H1 (cell line): ENCODE measurements at regions not wholly inside any gene's neighbourhood (a gene's known extent, or its start where the extent isn't known, plus 50 kb on each side); places are given as distances from the start of the nearest gene placed in this dataset.

Source experiments
- CTCF ChIA-PET: fragments of 300-600 bp; sonication (Branson Sonifier 250); formaldehyde crosslinking; loops from one replicate; lab custom pipeline; 2021; ENCODE audit not compliant: partially characterized antibody; lab: Charles Lee
- POLR2A ChIA-PET: fragments of 300-600 bp; sonication (Branson Sonifier 250); formaldehyde crosslinking; loops from one replicate; lab custom pipeline; 2021; ENCODE audit warnings: inconsistent platforms; ENCODE audit not compliant: partially characterized antibody; lab: Charles Lee
- DNase-seq, 2 experiments: peaks; one replicate each; pipeline versions ENCODE4 v3.0.0 to v3.0.0-alpha.2; 2010 to 2022; ENCODE audit warnings: low spot score in 2 of 2, low read depth in 1 of 2, mixed read lengths in 1 of 2
- FAIRE-seq: peaks from 2 replicates; lab custom pipeline; 2011; peaks lifted over from hg19 to GRCh38; lab: Jason Lieb, UNC
- H2AFZ ChIP-seq: 2 replicates; pipeline ENCODE4 v1.8.1; 2012; ENCODE audit warnings: low read length, inconsistent platforms
- H2AK5ac ChIP-seq: 2 replicates; pipeline ENCODE4 v1.6.1; 2013; ENCODE audit warnings: low read depth, low read length
- H2BK120ac ChIP-seq: replicated peaks from 2 replicates; pipeline ENCODE3; 2013; ENCODE audit warnings: low read depth, low read length, inconsistent platforms
- H2BK12ac ChIP-seq: 2 replicates; pipeline ENCODE4 v1.6.1; 2013; ENCODE audit warnings: low read depth, low read length
- H2BK15ac ChIP-seq: 2 replicates; pipeline ENCODE4 v1.6.1; 2013; ENCODE audit warnings: low read length
- H2BK20ac ChIP-seq: 2 replicates; pipeline ENCODE4 v1.6.1; 2013; ENCODE audit warnings: low read length
- H2BK5ac ChIP-seq: 2 replicates; pipeline ENCODE4 v1.6.1; 2013; ENCODE audit warnings: low read depth, low read length
- H3K14ac ChIP-seq: 2 replicates; pipeline ENCODE4 v1.6.1; 2013; ENCODE audit warnings: inconsistent platforms; ENCODE audit not compliant: insufficient read length
- H3K18ac ChIP-seq: 2 replicates; pipeline ENCODE4 v1.6.1; 2013; ENCODE audit warnings: low read length; ENCODE audit errors: extremely low read depth
- H3K23ac ChIP-seq: 2 replicates; pipeline ENCODE4 v1.6.1; 2013; ENCODE audit warnings: inconsistent platforms; ENCODE audit not compliant: insufficient read length
- H3K23me2 ChIP-seq: 2 replicates; pipeline ENCODE4 v1.6.1; 2013; ENCODE audit warnings: low read depth, low read length
- H3K27ac ChIP-seq: 2 replicates; pipeline ENCODE4 v1.6.1; 2011; ENCODE audit warnings: low read depth, low read length, inconsistent platforms
- H3K27me3 ChIP-seq, 4 experiments: replicated peaks in 1 of 4; 1 replicate in 1 of 4; 2 replicates in 3 of 4; pipeline versions ENCODE4 v1.6.1 to v1.8.1; 2011 to 2013; ENCODE audit warnings: low read length in 3 of 4, mild to moderate bottlenecking in 3 of 4, inconsistent platforms in 2 of 4, mixed read lengths in 2 of 4, moderate library complexity in 1 of 4; ENCODE audit not compliant: control insufficient read depth in 3 of 4, insufficient read depth in 3 of 4; ENCODE audit errors: extremely low read depth in 1 of 4
- H3K36me3 ChIP-seq, 4 experiments: 2 replicates each; pipeline versions ENCODE4 v1.6.1 to v1.8.1; 2011 to 2013; ENCODE audit warnings: mild to moderate bottlenecking in 4 of 4, low read length in 3 of 4, moderate library complexity in 2 of 4, control low read depth in 1 of 4, inconsistent platforms in 1 of 4; ENCODE audit not compliant: insufficient read depth in 4 of 4, control insufficient read depth in 2 of 4
- H3K4ac ChIP-seq: replicated peaks from 2 replicates; pipeline ENCODE3; 2013; ENCODE audit warnings: low read length, low read depth, mixed read lengths, inconsistent platforms; ENCODE audit not compliant: insufficient read length
- H3K4me1 ChIP-seq, 4 experiments: replicated peaks in 1 of 4; 1 replicate in 1 of 4; 2 replicates in 3 of 4; pipeline versions ENCODE4 v1.6.1 to v1.8.1; 2011 to 2013; ENCODE audit warnings: low read length in 3 of 4, inconsistent platforms in 2 of 4, mixed read lengths in 1 of 4; ENCODE audit not compliant: insufficient read depth in 4 of 4, control insufficient read depth in 3 of 4
- H3K4me2 ChIP-seq, 2 experiments: 2 replicates each; pipeline versions ENCODE4 v1.6.1 to v1.8.1; 2011 to 2013; ENCODE audit warnings: low read depth in 2 of 2, low read length in 2 of 2, control low read depth in 1 of 2, inconsistent platforms in 1 of 2, mild to moderate bottlenecking in 1 of 2; ENCODE audit not compliant: insufficient read depth in 1 of 2
- H3K4me3 ChIP-seq, 4 experiments: fragments of 200-600, 300-600 bp in 1 of 4; sonication (generic), shearing (Covaris generic), sonication (Bioruptor Twin) in 1 of 4; 2 replicates each; pipeline versions ENCODE4 v1.5.1 to v1.8.1; 2011 to 2016; ENCODE audit warnings: low read length in 4 of 4, low read depth in 3 of 4, control low read depth in 2 of 4, inconsistent platforms in 2 of 4, mild to moderate bottlenecking in 2 of 4, mixed read lengths in 1 of 4, moderate library complexity in 1 of 4; ENCODE audit not compliant: insufficient read depth in 2 of 4; ENCODE audit errors: extremely low read depth in 1 of 4
- H3K56ac ChIP-seq: replicated peaks from 2 replicates; pipeline ENCODE3; 2013; ENCODE audit warnings: low read depth, mild to moderate bottlenecking, mixed read lengths, low read length, inconsistent platforms; ENCODE audit not compliant: insufficient read length
- H3K79me1 ChIP-seq: 2 replicates; pipeline ENCODE4 v1.6.1; 2013; ENCODE audit warnings: low read depth, low read length, control low read depth
- H3K79me2 ChIP-seq, 2 experiments: 2 replicates each; pipeline versions ENCODE4 v1.6.1 to v1.8.1; 2012 to 2013; ENCODE audit warnings: low read length in 2 of 2, mild to moderate bottlenecking in 2 of 2, inconsistent platforms in 1 of 2; ENCODE audit not compliant: insufficient read depth in 2 of 2, control insufficient read depth in 1 of 2
- H3K9ac ChIP-seq, 4 experiments: replicated peaks in 1 of 4; 1 replicate in 1 of 4; 2 replicates in 3 of 4; pipeline versions ENCODE4 v1.6.1 to v1.8.1; 2011 to 2013; ENCODE audit warnings: low read depth in 3 of 4, low read length in 3 of 4, control low read depth in 2 of 4, mild to moderate bottlenecking in 2 of 4, moderate library complexity in 2 of 4, inconsistent platforms in 1 of 4; ENCODE audit errors: extremely low read depth in 1 of 4
- H3K9me3 ChIP-seq, 2 experiments: 2 replicates each; pipeline versions ENCODE4 v1.6.1 to v1.8.1; 2012 to 2013; ENCODE audit warnings: mild to moderate bottlenecking in 2 of 2, moderate library complexity in 2 of 2, control low read depth in 1 of 2, inconsistent platforms in 1 of 2, low read depth in 1 of 2, low read length in 1 of 2, mixed read lengths in 1 of 2; ENCODE audit not compliant: insufficient read depth in 2 of 2
- H4K20me1 ChIP-seq, 2 experiments: replicated peaks in 1 of 2; 2 replicates each; pipeline versions ENCODE3 to v1.8.1; 2011 to 2013; ENCODE audit warnings: inconsistent platforms in 2 of 2, low read length in 2 of 2, mild to moderate bottlenecking in 1 of 2; ENCODE audit not compliant: insufficient read depth in 2 of 2, control insufficient read depth in 1 of 2
- H4K5ac ChIP-seq: 2 replicates; pipeline ENCODE4 v1.6.1; 2013; ENCODE audit warnings: low read length, low read depth, mixed read lengths, inconsistent platforms; ENCODE audit not compliant: insufficient read length
- H4K8ac ChIP-seq: 2 replicates; pipeline ENCODE4 v1.8.0; 2013; ENCODE audit warnings: mild to moderate bottlenecking, moderate library complexity, low read length, inconsistent platforms; ENCODE audit not compliant: insufficient read depth; ENCODE audit errors: extremely low read depth
- H4K91ac ChIP-seq: replicated peaks from 2 replicates; pipeline ENCODE3; 2013; ENCODE audit warnings: low read length, mixed read lengths, inconsistent platforms; ENCODE audit not compliant: insufficient read length
- BRCA1 ChIP-seq: IDR thresholded peaks from 2 replicates; pipeline ENCODE4 v1.6.1; 2012; ENCODE audit warnings: low read depth, low read length, improper control_type of control experiment
- CBX5 ChIP-seq: fragments of 300-800, 300-1000 bp; sonication (generic); IDR thresholded peaks from 2 replicates; pipeline ENCODE4 v1.7.1; 2016; ENCODE audit warnings: antibody characterized with exemption, low read length, low read depth
- FOSL1 ChIP-seq: IDR thresholded peaks from 2 replicates; pipeline ENCODE4 v1.6.1; 2011; ENCODE audit warnings: mild to moderate bottlenecking, low read depth, low read length, moderate library complexity; ENCODE audit not compliant: insufficient read depth
- RBBP5 ChIP-seq: IDR thresholded peaks from 2 replicates; pipeline ENCODE4 v1.7.1; 2012; ENCODE audit warnings: low read depth, mild to moderate bottlenecking, inconsistent platforms, low read length, moderate library complexity, borderline replicate concordance
- SIN3A ChIP-seq, 2 experiments: IDR thresholded peaks in 1 of 2; conservative IDR thresholded peaks in 1 of 2; 2 replicates each; pipeline ENCODE4 v1.6.1; 2011 to 2012; ENCODE audit warnings: low read length in 2 of 2, improper control_type of control experiment in 1 of 2, low read depth in 1 of 2, mild to moderate bottlenecking in 1 of 2
- SIX5 ChIP-seq: IDR thresholded peaks from 2 replicates; pipeline ENCODE4 v1.6.1; 2011; ENCODE audit warnings: mild to moderate bottlenecking, low read depth, low read length
- WGBS, 2 experiments: shearing (Covaris generic) in 1 of 2; methylation state at CpG; one replicate each; pipeline versions ENCODE4 v1.1.6 to v1.1.7; 2013 to 2015; ENCODE audit warnings: low lambda C conversion rate in 2 of 2, mixed read lengths in 2 of 2, inconsistent platforms in 1 of 2, low coverage in 1 of 2, missing lambda C conversion rate in 1 of 2; ENCODE audit not compliant: insufficient replicate concordance in 2 of 2, insufficient coverage in 1 of 2, insufficient read length in 1 of 2; ENCODE audit errors: extremely low coverage in 1 of 2, missing lambda C conversion rate in 1 of 2; 5-methylcytosine and 5-hydroxymethylcytosine counted together

DNA sequence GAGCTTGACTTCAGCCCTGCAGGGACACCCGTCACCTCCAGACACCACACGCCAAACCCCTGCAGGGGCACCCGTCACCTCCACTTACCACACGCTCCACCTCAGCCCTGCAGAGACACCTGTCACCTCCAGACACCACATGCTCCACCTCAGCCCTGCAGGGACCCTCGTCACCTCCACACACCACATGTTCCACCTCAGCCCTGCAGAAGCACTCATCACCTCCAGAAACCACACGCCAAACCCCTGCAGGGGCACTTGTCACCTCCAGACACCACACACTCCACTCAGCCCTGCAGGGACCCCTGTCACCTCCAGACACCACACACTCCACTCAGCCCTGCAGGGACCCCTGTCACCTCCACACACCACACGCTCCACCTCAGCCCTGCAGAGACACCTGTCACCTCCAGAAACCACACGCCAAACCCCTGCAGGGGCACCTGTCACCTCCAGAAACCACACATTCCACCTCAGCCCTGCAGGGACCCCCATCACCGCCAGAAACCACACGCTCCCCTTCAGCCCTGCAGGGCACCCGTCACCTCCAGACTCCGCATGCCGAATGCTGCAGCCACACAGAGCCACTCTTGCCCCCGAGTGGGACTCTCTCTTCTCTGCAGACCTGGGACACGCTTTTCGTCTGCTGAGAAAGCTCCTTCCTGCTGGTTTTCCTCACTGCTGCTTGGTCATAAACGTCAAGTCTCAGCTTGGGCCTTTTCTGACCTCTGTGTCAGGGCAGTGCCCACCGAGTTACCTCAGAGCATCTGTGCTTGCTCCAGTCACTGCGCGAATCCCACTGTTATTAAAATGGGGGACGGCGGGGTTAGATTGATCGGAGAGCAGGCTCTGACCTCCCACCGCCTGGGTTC lies 77.5 kb upstream of the SALL3 start:
- H3K4ac ChIP-seq, result no peak overlapping the region
- H4K20me1 ChIP-seq, result no peaks in the 10 kb centered on the region
- no peak overlapping the region; the same call in 1 of the 2 replicates for H2BK15ac ChIP-seq
- no peak overlapping the region for H3K27ac ChIP-seq
- no peak overlapping the region for H2AK5ac ChIP-seq
- peak overlapping the region; percentile 88 for H4K91ac ChIP-seq
- DNase-seq, result no peak
- H3K36me3 ChIP-seq, result no peaks in the 10 kb centered on the region
- no peak overlapping the region for H3K23ac ChIP-seq
- H2BK5ac ChIP-seq, result no peak overlapping the region
- H3K18ac ChIP-seq, result no peak overlapping the region; the same call in 1 of the 2 replicates
- no peak for TF ChIP-seq RBBP5
- no peak for TF ChIP-seq CBX5
- TF ChIP-seq SIX5, result no peak
- no peak for TF ChIP-seq BRCA1
- TF ChIP-seq SIN3A (conservative IDR thresholded peaks at IDR 0.05 in 1 of 2, IDR thresholded peaks at IDR 0.05 in 1 of 2; ENCODE audit: low read depth in 1 of 2, low read length in 2 of 2), result no peak
- TF ChIP-seq FOSL1, result no peak
- TF ChIP-seq, all 59 proteins: peak for 0
- H4K5ac ChIP-seq, result no peak overlapping the region
- no peaks in the 10 kb centered on the region for H3K79me1 ChIP-seq
- no peak for FAIRE-seq
- H3K23me2 ChIP-seq, result no peaks in the 10 kb centered on the region
- ChIA-PET CTCF (interaction anchor here (2.2 kb wide), 1 partner anchor 23 kb away, joined by 6 read pairs; no protein-coding TSS in a partner anchor), POLR2A (no interaction called here)
- H2AFZ ChIP-seq, result no peak overlapping the region
- H2BK20ac ChIP-seq, result no peak overlapping the region
- no peak overlapping the region for H3K4me3 ChIP-seq
- H3K9me3 ChIP-seq, result peaks cover 0 to 7% of the 10 kb centered on the region in 2 experiments; a peak in 2 of 4 replicates
- H2BK120ac ChIP-seq, result no peak overlapping the region
- no peaks in the 10 kb centered on the region; a peak in 1 of 7 replicates for H3K27me3 ChIP-seq
- WGBS, 2 experiments, result 85% methylated on average over 22 of the region's 24 CpGs; no CpG with 5 or more reads in 1 of the 2 experiments
- H3K9ac ChIP-seq, result no peak overlapping the region
- no peak overlapping the region for H3K14ac ChIP-seq
- no peak overlapping the region for H3K56ac ChIP-seq
- H3K4me1 ChIP-seq, result peaks cover 0 to 6% (median 5%) of the 10 kb centered on the region in 4 experiments; a peak in 4 of 7 replicates
- H2BK12ac ChIP-seq, result peak overlapping the region; percentile 39; the same call in 1 of the 2 replicates
- peak overlapping the region; percentile 71; the same call in 1 of the 2 replicates for H4K8ac ChIP-seq
- no peak overlapping the region for H3K4me2 ChIP-seq
- H3K79me2 ChIP-seq, result no peaks in the 10 kb centered on the region
